Prostate gland (tissue), 2 donors: ENCODE measurements at regions not wholly inside any gene's neighbourhood (a gene's known extent, or its start where the extent isn't known, plus 50 kb on each side); places are given as distances from the start of the nearest gene placed in this dataset.

Experiments used
- DNase-seq: peaks from one replicate; pipeline ENCODE4 v3.0.0-alpha.2; 2019; ENCODE audit warnings: low spot score
- H3K27ac ChIP-seq, 2 donors: fragments of 200-600 bp; sonication (generic); 2 replicates each; pipeline ENCODE4 v1.5.1; 2017 to 2019
- H3K27me3 ChIP-seq: fragments of 200-600 bp; sonication (generic); replicated peaks from 2 replicates; pipeline ENCODE4 v1.5.1; 2019; ENCODE audit not compliant: insufficient read depth
- H3K36me3 ChIP-seq, 2 donors: fragments of 200-600 bp; sonication (generic); 1 replicate in 1 of 2; 2 replicates in 1 of 2; pipeline versions ENCODE4 v1.5.1 to v1.8.1; 2017 to 2019
- H3K4me1 ChIP-seq: fragments of 200-600 bp; sonication (generic); replicated peaks from 2 replicates; pipeline ENCODE4 v1.5.1; 2019
- H3K4me3 ChIP-seq, 2 donors: fragments of 200-600 bp; sonication (generic); 2 replicates each; pipeline ENCODE4 v1.5.1; 2017 to 2019
- H3K9me3 ChIP-seq: fragments of 200-600 bp; sonication (generic); 2 replicates; pipeline ENCODE4 v1.5.1; 2017
- POLR2A ChIP-seq: fragments of 450-650 bp; IDR thresholded peaks from one replicate; pipeline ENCODE4 v1.6.1; 2016; ENCODE audit warnings: antibody characterized with exemption, mild to moderate bottlenecking
- POLR2AphosphoS5 ChIP-seq: sonication (generic); formaldehyde crosslinking; IDR thresholded peaks from one replicate; pipeline ENCODE4 v1.6.1; 2017; ENCODE audit warnings: antibody characterized with exemption
- WGBS: methylation state at CpG from one replicate; pipeline ENCODE4 v1.1.5; 2018; 5-methylcytosine and 5-hydroxymethylcytosine counted together
- intact Hi-C: fragments of 100-400 bp; cut with DNase I; formaldehyde crosslinking; loops from one replicate; pipeline ENCODE4 v1.14.2; 2022
- TF ChIP-seq, protein P1 (sequence below), 4 experiments: fragments of 200-600 bp in 2 of 4; fragments of 450-650 bp in 2 of 4; sonication (generic) in 2 of 4; IDR thresholded peaks; 1 replicate in 3 of 4; 2 replicates in 1 of 4; pipeline ENCODE4 v1.5.1; 2016 to 2019; ENCODE audit warnings: antibody characterized with exemption in 4 of 4, mild to moderate bottlenecking in 2 of 4, moderate library complexity in 2 of 4

DNA sequence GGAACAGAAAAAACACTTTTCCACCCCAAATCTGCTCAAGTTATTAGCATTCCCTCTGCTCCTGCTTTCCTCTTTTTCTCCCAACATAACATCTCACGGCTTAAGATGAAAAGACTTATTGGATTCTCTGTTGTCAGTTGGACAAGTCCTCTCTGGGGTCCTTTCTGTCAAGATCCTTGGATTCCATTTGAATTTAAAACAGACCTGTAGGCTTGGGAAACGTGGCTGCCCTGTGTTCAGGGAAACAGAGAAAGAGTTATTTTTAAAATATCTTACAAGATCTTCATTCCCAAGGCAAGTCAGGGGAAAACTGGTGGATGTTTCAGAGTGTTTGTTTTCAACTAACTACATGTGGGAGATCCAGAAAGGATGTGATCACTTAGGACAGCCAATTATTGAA is 322.9 kb downstream of the SAMD5 start:
- H3K4me1 ChIP-seq = no peaks in the 10 kb centered on the region
- intact Hi-C loops = no loop called here
- WGBS = 74% methylated on average over 2 of the region's 2 CpGs
- H3K9me3 ChIP-seq = no peaks in the 10 kb centered on the region
- TF ChIP-seq POLR2AphosphoS5 (no peak), POLR2A (no peak)
- TF ChIP-seq, protein P1, sequence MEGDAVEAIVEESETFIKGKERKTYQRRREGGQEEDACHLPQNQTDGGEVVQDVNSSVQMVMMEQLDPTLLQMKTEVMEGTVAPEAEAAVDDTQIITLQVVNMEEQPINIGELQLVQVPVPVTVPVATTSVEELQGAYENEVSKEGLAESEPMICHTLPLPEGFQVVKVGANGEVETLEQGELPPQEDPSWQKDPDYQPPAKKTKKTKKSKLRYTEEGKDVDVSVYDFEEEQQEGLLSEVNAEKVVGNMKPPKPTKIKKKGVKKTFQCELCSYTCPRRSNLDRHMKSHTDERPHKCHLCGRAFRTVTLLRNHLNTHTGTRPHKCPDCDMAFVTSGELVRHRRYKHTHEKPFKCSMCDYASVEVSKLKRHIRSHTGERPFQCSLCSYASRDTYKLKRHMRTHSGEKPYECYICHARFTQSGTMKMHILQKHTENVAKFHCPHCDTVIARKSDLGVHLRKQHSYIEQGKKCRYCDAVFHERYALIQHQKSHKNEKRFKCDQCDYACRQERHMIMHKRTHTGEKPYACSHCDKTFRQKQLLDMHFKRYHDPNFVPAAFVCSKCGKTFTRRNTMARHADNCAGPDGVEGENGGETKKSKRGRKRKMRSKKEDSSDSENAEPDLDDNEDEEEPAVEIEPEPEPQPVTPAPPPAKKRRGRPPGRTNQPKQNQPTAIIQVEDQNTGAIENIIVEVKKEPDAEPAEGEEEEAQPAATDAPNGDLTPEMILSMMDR (IDR thresholded peaks at IDR 0.05) = no peak
- no peaks in the 10 kb centered on the region for H3K36me3 ChIP-seq
- no peaks in the 10 kb centered on the region for H3K27me3 ChIP-seq
- H3K27ac ChIP-seq = no peak overlapping the region
- no peak for DNase-seq
- no peak overlapping the region for H3K4me3 ChIP-seq

DNA sequence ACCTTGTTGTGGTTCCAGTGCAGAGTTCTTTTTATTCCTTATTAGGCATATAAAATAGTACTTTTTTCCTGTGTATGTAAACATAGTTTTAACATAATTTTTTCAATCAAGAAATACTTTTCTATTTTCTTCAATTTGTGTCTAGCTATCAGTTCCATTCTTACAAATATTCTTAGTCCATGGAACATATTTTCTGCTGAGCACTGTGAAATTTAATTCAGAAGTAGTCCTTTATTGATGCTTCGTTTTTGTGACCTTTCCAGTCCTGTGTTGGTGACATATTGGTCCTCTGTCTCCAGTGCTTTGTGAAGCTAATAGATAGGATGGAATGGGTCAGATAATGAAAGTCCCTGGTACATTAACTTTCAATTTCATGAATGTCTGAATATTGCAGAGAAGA is 325.1 kb downstream of the SAMD5 start:
- Histone ChIP-seq H3K4me3 (no peak overlapping the region), H3K9me3 (no peaks in the 10 kb centered on the region), H3K4me1 (no peaks in the 10 kb centered on the region), H3K27ac (no peak overlapping the region), H3K36me3 (no peaks in the 10 kb centered on the region), H3K27me3 (no peaks in the 10 kb centered on the region)
- TF ChIP-seq POLR2A (no peak), POLR2AphosphoS5 (no peak)
- TF ChIP-seq, protein P1 (IDR thresholded peaks at IDR 0.05) = no peak
- WGBS = 70% methylated on average over 1 of the region's 1 CpG
- no peak for DNase-seq
- intact Hi-C loops = no loop called here

DNA sequence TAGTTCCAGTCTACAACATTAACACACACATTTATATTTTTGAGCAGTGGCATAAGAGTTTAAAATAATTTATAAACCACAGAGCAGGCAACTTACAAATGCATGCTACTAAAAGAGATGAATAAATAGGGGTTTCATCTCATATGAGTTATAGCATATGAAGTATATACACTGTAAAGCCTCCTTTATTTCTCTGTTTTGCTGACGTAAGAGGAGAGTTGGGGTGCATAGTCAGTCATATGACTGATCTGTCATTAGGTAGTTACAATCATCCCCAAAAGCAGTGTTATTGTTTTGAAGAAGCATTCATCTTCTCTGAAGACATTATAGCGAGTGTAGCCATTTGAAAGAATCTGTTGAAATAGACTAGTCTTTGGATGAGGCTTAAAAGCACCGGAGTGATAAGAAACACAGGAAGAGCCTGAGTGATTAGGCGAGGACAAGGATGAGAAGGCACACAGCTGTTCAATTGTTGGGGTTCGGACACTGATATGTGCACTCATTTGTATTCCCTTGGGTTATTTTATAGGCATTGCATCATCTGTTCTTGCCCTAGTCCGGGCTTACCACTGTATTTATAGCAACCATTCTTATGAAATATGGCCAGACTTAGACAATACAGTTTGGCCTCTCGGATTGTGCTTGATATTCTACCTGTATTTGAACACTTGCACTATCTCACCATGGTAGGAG is 325.7 kb downstream of the SAMD5 start:
- no peaks in the 10 kb centered on the region for H3K4me1 ChIP-seq
- no peaks in the 10 kb centered on the region for H3K36me3 ChIP-seq
- H3K4me3 ChIP-seq = no peak overlapping the region
- no peak overlapping the region for H3K27ac ChIP-seq
- 72% methylated on average over 7 of the region's 7 CpGs for WGBS
- H3K9me3 ChIP-seq = no peaks in the 10 kb centered on the region
- H3K27me3 ChIP-seq = no peaks in the 10 kb centered on the region
- TF ChIP-seq, protein P1 (IDR thresholded peaks at IDR 0.05) = no peak
- TF ChIP-seq POLR2A (no peak), POLR2AphosphoS5 (no peak)
- intact Hi-C loops = no loop called here
- no peak for DNase-seq

DNA sequence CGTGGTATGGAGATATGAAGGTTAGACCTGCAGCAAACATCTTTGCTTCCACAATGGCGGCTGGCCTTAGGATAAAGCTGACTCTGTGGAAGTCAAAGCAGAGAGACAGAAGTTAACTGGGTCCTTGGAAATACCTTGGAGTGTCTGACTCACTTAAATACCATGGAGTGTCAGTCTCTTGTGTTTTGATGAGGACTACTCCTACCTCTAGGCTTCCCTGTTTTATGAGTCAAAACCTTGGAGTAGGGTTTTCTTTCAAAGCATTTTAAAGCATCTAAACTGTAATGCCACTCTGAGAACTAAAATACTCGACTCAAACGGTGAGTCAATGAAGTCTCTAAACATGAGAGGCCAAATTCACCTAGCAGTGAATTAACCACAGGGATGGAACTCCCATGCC is 329.1 kb downstream of the SAMD5 start:
- Histone ChIP-seq H3K9me3 (no peaks in the 10 kb centered on the region), H3K27ac (no peak overlapping the region), H3K27me3 (no peaks in the 10 kb centered on the region), H3K4me1 (no peaks in the 10 kb centered on the region), H3K36me3 (no peaks in the 10 kb centered on the region), H3K4me3 (no peak overlapping the region)
- intact Hi-C loops = no loop called here
- TF ChIP-seq POLR2A (no peak), POLR2AphosphoS5 (no peak)
- TF ChIP-seq, protein P1 (IDR thresholded peaks at IDR 0.05) = no peak
- WGBS = 97% methylated on average over 4 of the region's 4 CpGs
- DNase-seq = no peak
